ELF-1 (cell line): ENCODE measurements at regions not wholly inside any gene's neighbourhood (a gene's known extent, or its start where the extent isn't known, plus 50 kb on each side); places are given as distances from the start of the nearest gene placed in this dataset.
A peak's percentile ranks its signal among the peaks of the same experiment; 100 is the strongest.

Experiments
- DNase-seq: peaks from one replicate; pipeline ENCODE4 v3.0.0-alpha.2; 2016; ENCODE audit warnings: low read depth, low spot score

GRCh38 chr16:74183601-74184360, 112.8 kb upstream of the PSMD7 start:
- no peak for DNase-seq

- DNase-seq, result no peak
Measured at GRCh38 chr16:74169687-74170376, 126.8 kb upstream of the PSMD7 start.

GRCh38 chr16:74169066-74169465, 127.5 kb upstream of the PSMD7 start:
- DNase-seq, result no peak

DNA sequence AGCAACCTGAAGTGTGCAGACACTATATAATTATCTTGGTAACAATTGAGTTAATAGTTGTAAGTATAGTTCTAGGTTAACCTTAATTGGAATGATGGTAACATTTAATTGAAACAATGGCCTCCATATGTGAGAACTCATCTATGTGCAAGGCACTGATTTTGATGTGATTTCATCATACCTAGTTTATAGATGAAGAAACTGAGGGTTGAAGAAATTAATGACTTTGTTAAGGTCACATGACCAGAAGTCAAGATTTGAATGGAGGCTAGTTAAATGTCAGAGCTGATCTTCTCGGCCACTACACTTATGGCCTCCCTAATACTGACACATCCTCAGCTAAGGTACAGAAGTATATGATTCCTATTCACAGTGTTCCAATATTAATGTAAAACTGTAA, 128.2 kb upstream of the PSMD7 start:
- no peak for DNase-seq

DNA sequence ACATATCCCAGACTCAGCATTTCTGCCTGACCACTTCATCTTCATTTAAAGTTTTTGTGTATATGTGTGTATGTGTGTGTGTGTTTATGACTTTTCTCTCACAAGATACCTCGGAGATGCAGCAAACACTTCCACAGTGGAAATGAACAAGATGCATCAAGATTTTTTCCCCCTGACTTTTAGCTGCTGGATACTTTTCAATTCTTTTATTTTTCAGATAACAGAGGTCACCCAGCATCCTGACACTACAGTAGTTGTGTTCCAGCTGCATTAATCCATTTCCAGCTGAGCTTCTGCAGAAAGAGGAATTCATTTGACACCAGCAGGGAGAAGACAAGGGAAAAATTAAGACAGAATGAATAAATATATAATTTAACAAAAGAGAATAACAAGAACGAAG, 130.2 kb upstream of the PSMD7 start:
- no peak for DNase-seq

- DNase-seq, result no peak
Measured at GRCh38 chr16:74165566-74166080, 131.0 kb upstream of the PSMD7 start.

DNA sequence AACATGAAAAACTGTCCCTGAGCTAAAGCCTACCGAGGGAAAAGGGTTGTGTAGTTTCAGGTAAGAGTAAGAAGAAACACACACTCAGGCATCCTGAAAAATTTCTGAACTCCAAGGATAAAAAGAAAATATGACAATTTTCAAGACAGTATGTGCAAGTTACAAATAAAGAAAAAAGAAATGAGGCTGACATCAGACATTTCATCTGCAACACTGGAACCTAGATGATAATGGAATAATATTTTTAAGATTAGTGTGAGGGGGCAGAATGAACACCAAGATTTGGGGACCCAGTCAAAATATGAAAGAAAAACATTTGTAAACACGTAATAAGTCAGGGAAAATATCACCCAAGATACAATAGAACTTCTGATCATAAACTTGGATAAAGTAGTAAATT, 135.9 kb upstream of the PSMD7 start:
- no peak for DNase-seq

GRCh38 chr16:74153773-74154172, 142.8 kb upstream of the PSMD7 start:
- no peak for DNase-seq

DNA sequence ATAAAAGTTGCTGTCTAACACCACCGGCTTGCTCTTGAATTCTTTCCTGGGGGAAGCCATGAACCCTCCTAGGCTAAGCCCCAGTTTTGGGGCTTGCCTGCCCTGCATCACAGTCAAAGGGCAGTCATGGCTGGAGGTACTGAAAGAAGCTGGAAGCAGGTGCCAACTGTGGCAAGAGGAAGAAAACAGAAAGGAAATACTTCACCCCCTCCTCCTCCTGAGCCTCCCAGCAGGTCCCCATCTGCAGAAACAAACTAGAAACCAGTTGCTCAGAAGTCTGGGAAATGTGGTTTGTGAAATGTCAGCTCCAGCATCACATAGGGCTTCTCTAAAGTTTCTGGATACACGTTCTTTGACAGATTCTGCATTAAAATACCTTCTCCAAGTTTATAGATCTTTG, 150.0 kb upstream of the PSMD7 start:
- no peak for DNase-seq

- DNase-seq, result no peak
Measured at GRCh38 chr16:74143171-74143570, 153.4 kb upstream of the PSMD7 start.

GRCh38 chr16:74141015-74141414, 155.6 kb upstream of the PSMD7 start:
- no peak for DNase-seq

GRCh38 chr16:74140557-74140956, 156.1 kb upstream of the PSMD7 start:
- no peak for DNase-seq

- DNase-seq, result no peak
Measured at GRCh38 chr16:74123826-74124225, 172.8 kb upstream of the PSMD7 start.

DNA sequence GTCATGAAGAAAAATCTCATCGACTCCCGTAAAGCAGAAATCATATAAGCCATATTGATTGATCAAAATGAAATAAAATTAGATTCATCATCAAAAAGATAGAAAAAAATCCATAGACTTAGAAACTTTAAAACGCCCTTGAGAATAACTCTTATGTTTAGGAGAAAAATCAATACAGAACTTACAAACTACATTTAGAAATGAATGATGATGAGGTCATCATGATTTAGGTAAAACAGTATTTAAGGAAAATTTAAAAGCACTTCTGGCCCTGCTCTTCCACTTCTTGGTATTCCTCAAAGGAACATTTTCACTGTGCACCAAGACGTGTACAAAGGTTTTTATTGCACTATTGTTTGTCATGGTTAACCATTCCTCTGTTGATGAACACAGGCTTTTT, 173.4 kb upstream of the PSMD7 start:
- no peak for DNase-seq

DNA sequence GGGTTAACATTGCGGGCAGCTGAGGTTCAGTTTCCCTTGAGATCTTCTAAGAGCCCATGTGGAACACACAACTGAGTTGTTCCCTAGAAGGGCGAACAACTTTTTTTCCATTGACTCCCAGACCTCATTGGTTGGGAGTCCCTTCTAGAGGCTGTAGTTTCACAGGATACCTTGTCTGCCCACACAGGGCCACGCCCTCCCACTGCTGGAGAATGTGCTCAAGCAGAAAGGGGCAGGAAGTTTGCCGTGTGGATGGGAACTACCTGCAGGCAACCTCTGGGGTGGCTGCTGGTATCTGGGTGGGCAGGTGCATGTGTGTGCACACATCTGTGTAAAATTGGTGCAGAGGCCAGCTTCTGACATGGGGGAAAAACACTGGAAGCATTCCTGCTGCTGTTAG, 178.8 kb upstream of the PSMD7 start:
- DNase-seq, result no peak

DNA sequence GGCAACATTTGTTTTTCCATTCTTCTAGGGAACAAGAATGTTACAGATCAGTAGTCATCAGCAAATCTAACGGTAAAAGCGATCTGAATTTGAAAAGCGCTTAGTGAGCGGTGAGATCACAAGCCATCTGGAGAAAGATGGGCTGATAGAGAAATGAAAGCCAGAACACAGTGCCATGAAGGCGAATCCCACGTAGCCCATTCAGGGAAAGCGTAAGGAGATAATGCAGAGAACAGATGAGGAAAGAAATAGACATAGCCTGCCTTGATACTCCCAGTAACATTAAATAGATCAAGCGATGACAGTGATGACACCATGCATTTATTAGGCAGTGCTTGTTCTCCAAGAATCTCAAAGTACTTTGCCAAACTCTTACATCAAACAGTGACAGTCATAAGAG, 183.1 kb upstream of the PSMD7 start:
- DNase-seq, result no peak

DNA sequence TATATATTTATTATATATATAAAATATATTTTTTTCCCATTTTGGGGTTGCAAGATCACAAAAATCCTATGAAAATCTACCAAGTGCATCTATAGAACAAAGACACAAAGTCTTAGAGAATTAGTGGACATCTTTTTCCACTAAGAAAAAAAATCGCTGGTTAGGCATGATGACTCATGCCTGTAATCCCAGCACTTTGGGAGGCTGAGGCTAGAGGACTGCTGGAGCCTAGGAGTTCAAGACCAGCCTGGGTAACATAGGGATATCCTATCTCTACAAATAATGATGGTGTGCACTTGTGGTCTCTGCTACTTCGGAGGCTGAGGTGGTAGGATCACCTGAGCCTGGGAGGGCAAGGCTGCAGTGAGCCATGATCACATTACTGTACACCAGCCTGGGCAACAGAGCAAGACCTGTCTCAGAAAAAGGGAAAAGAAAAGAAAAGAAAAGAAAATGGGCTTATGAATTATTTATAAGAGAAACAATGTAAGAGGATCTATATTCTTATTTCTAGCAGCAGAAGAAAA, 185.1 kb upstream of the PSMD7 start:
- DNase-seq, result no peak

GRCh38 chr16:74107795-74108610, 188.6 kb upstream of the PSMD7 start:
- DNase-seq, result peak; percentile 77

DNA sequence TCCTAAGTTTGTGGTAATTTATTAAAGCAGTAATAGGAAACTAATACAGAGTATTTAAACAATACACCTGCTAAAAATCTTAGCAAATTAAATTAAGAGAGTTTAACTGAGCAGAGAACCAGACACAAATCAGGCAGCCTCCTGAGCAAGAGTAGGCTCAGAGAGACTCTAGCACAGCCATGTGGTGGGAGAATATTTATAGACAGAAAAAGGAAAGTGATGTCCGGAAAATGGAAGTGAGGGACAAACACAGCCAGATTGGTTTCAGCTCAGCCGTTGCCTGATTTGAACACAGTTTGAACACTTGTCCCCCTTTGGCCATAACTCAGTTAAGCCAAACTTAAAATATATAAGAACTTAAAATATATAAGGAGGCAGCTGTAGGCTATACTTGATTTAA, 192.6 kb upstream of the PSMD7 start:
- DNase-seq, result no peak

DNA sequence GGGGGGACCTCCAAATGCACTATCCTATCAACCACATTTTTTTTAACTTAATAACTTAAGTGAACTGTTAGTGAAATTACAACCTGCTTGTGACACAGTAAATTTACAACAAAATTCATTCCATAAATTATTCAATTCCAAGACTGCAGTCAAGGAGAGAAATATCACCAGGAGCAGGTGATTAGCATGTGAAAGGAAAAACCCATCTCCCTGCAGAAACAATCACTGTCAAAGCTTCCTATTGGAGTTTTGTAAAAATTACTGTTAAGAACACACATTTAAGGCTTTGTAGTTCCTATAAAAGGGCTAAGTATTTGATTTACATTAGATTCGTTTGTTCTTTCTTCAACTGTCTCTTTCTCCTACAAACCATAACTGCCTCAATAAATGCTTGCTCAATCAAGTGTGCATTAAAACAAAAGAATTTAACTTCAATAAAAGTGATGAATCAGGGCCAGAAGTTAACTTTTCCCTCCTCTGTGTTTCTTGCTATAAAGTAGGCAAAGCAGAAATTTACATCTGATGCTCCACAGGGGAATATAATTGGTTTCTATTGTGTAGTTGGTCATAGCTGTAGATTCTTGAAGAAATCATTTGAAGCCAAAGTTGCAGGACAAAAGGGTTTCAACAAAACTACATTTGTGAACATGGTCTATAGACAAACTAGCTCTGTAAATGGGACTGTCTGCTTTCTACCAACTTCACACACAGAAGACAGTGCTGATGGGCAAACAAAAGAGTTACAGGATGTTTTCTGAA, 195.1 kb upstream of the PSMD7 start:
- no peak for DNase-seq
